Esophagus squamous epithelium (tissue), 5 donors: ENCODE measurements at regions not wholly inside any gene's neighbourhood (a gene's known extent, or its start where the extent isn't known, plus 50 kb on each side); places are given as distances from the start of the nearest gene placed in this dataset.

ENCODE experiments used
- DNase-seq: peaks from one replicate; lab custom pipeline; 2025; lab: John Stamatoyannopoulos, UW
- H3K27ac ChIP-seq, 4 donors: fragments of 200-600 bp; sonication (generic); one replicate each; pipeline ENCODE4 v1.5.1; 2016 to 2019; ENCODE audit warnings: mild to moderate bottlenecking in 1 of 4
- H3K27me3 ChIP-seq, 4 donors: fragments of 200-600 bp; sonication (generic); 1 replicate in 3 of 4; 2 replicates in 1 of 4; pipeline versions ENCODE4 v1.5.1 to v1.6.0; 2017 to 2021; ENCODE audit warnings: antibody characterized with exemption in 1 of 4
- H3K36me3 ChIP-seq, 3 donors: fragments of 200-600 bp; sonication (generic); one replicate each; pipeline ENCODE4 v1.5.1; 2016 to 2019
- H3K4me1 ChIP-seq, 3 donors: fragments of 200-600 bp; sonication (generic); one replicate each; pipeline ENCODE4 v1.5.1; 2017 to 2019
- H3K4me3 ChIP-seq, 4 donors: fragments of 200-600 bp; sonication (generic); 1 replicate in 3 of 4; 2 replicates in 1 of 4; pipeline ENCODE4 v1.5.1; 2016 to 2019; ENCODE audit warnings: mild to moderate bottlenecking in 2 of 4, moderate library complexity in 1 of 4
- H3K9me3 ChIP-seq, 3 donors: fragments of 200-600 bp; sonication (generic); one replicate each; pipeline ENCODE4 v1.5.1; 2016 to 2019
- CTCF ChIP-seq, 6 experiments: fragments of 450-650 bp in 4 of 6; fragments of 200-600 bp in 2 of 6; sonication (generic) in 2 of 6; IDR thresholded peaks; one replicate each; pipeline ENCODE4 v1.5.1; 2016 to 2019; ENCODE audit warnings: antibody characterized with exemption in 6 of 6, mild to moderate bottlenecking in 4 of 6, moderate library complexity in 4 of 6
- POLR2A ChIP-seq, 4 donors: fragments of 450-650 bp; IDR thresholded peaks; one replicate each; pipeline ENCODE4 v1.6.1; 2017; ENCODE audit warnings: antibody characterized with exemption in 4 of 4, mild to moderate bottlenecking in 4 of 4, moderate library complexity in 3 of 4
- WGBS, 2 donors: methylation state at CpG; one replicate each; pipeline ENCODE4 v1.1.5; 2018; 5-methylcytosine and 5-hydroxymethylcytosine counted together
- intact Hi-C: fragments of 100-400 bp; cut with DNase I; formaldehyde crosslinking; loops from one replicate; pipeline ENCODE4 v1.15.0; 2022
- donor health status: DM: yes; HTN: yes; CAD: no.

DNA sequence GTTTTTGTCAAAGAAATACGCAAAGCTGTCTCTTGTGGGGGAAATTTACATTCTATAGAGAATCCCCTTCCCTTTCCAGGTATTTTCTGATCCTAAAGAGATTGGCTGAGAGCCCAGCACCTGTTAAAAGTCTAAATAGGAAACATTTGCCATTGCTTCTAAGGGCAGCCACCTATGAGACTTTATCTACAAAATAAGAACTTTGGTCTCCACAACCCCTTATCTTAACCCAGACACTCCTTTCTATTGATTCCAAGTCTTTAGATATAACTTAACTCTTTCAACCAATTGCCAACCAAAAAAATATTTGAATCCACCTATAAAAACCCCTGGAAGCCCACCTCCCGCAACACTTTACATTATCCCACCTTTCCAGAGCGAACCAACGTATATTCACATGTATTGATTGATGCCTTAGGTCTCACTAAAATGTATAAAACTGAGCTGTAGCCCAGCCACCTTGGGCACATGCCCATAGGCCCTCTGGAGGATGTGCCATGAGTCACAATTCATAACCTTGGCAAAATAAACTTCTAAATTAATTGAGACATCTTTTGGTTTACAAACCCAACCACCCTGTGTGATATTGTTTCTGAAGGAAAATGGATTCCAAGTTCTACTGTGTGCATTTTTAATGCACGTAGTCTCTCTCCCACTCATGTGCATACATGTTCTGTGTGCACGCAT is 211.4 kb downstream of the GAS1 start:
- 82 to 84% methylated on average over 6 of the region's 6 CpGs for WGBS, 2 donors
- Histone ChIP-seq H3K4me1 (peaks cover 10 to 37% (median 16%) of the 10 kb centered on the region in 3 donors), H3K9me3 (no peaks in the 10 kb centered on the region), H3K36me3 (no peaks in the 10 kb centered on the region), H3K27me3 (no peaks in the 10 kb centered on the region), H3K27ac (no peak overlapping the region), H3K4me3 (no peak overlapping the region)
- DNase-seq, result no peak
- TF ChIP-seq CTCF (IDR thresholded peaks at IDR 0.05) (no peak), POLR2A (IDR thresholded peaks at IDR 0.05) (no peak)
- intact Hi-C loops, result no loop called here

GRCh38 chr9:86734771-86735170 is 212.5 kb downstream of the GAS1 start:
- no peak for DNase-seq
- H3K4me1 ChIP-seq, result peaks cover 10 to 35% (median 16%) of the 10 kb centered on the region in 3 donors
- TF ChIP-seq CTCF (IDR thresholded peaks at IDR 0.05) (no peak), POLR2A (IDR thresholded peaks at IDR 0.05) (no peak)
- H3K4me3 ChIP-seq, result no peak overlapping the region
- H3K27ac ChIP-seq, result peak overlapping the region in 1 of 4 donors; percentile 43
- H3K27me3 ChIP-seq, result no peaks in the 10 kb centered on the region
- intact Hi-C loops, result no loop called here
- H3K36me3 ChIP-seq, result no peaks in the 10 kb centered on the region
- WGBS, 2 donors, result 70 to 83% methylated on average over 1 of the region's 1 CpG
- no peaks in the 10 kb centered on the region for H3K9me3 ChIP-seq

- WGBS, 2 donors, result 60 to 69% methylated on average over 6 of the region's 6 CpGs
- DNase-seq, result no peak
- H3K36me3 ChIP-seq, result no peaks in the 10 kb centered on the region
- H3K4me1 ChIP-seq, result peaks cover 10 to 35% (median 16%) of the 10 kb centered on the region in 3 donors
- peak overlapping the region in 1 of 4 donors; percentile 43 for H3K27ac ChIP-seq
- H3K27me3 ChIP-seq, result no peaks in the 10 kb centered on the region
- TF ChIP-seq POLR2A (IDR thresholded peaks at IDR 0.05), result no peak
- TF ChIP-seq CTCF (IDR thresholded peaks at IDR 0.05), result no peak
- no peaks in the 10 kb centered on the region for H3K9me3 ChIP-seq
- intact Hi-C loops, result no loop called here
- no peak overlapping the region for H3K4me3 ChIP-seq
Measured at GRCh38 chr9:86733929-86734328, 213.4 kb downstream of the GAS1 start.

- intact Hi-C loops, result no loop called here
- Histone ChIP-seq H3K4me3 (no peak overlapping the region), H3K36me3 (no peaks in the 10 kb centered on the region), H3K4me1 (peaks cover 10 to 35% (median 16%) of the 10 kb centered on the region in 3 donors), H3K9me3 (no peaks in the 10 kb centered on the region), H3K27ac (peak overlapping the region in 3 of 4 donors; percentile 47 to 64 (median 55)), H3K27me3 (no peaks in the 10 kb centered on the region)
- TF ChIP-seq CTCF (IDR thresholded peaks at IDR 0.05) (no peak), POLR2A (IDR thresholded peaks at IDR 0.05) (no peak)
- 23 to 48% methylated on average over 6 of the region's 6 CpGs for WGBS, 2 donors
- no peak for DNase-seq
Measured at GRCh38 chr9:86732514-86733171, 214.7 kb downstream of the GAS1 start.

DNA sequence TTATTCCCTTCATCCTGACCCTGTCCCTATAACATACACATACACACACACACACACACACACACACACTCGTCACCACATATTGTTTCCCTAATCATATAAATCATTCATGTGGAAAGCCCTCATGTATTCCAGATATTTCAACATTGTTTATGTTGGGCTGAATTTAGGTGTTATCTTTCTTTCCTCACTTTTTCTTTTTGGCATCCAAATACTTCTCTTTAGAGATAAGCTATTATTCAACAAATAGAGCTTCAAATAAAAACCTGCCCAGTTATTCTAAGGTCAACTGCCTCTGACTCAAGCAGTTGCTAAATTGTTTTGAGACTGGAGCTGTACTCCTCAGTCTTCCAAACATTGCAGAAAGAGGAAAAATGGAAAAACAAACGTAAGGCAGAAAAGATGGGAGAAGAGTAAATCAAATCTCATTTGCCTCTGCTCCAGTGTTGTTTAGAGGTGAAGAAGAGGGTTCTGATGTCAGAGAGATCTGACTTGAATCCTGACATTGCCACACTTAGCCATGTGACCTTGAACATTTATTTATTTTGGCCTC is 215.7 kb downstream of the GAS1 start:
- Histone ChIP-seq H3K27me3 (no peaks in the 10 kb centered on the region), H3K4me1 (peaks cover 10 to 35% (median 16%) of the 10 kb centered on the region in 3 donors), H3K4me3 (no peak overlapping the region), H3K9me3 (no peaks in the 10 kb centered on the region), H3K36me3 (no peaks in the 10 kb centered on the region), H3K27ac (peak overlapping the region in 2 of 4 donors; percentile 55 to 64)
- intact Hi-C loops, result no loop called here
- DNase-seq, result no peak
- 13 to 20% methylated on average over 2 of the region's 2 CpGs for WGBS, 2 donors
- no peak for TF ChIP-seq POLR2A (IDR thresholded peaks at IDR 0.05)
- no peak for TF ChIP-seq CTCF (IDR thresholded peaks at IDR 0.05)
